ENCODE measurements at regions not wholly inside any gene's neighbourhood (a gene's known extent, or its start where the extent isn't known, plus 50 kb on each side); places are given as distances from the start of the nearest gene placed in this dataset.

GRCh38 chr15:69939513-69940440, 157.9 kb downstream of the TLE3 start:
- Histone ChIP-seq H3K4me2 (ENCODE audit: low read depth, low read length, poor library complexity, severe bottlenecking) (no peak overlapping the region), H3F3A (ENCODE audit: low read depth) (no peaks in the 10 kb centered on the region), H3K79me2 (ENCODE audit: insufficient read depth, low read length) (no peaks in the 10 kb centered on the region), H4K20me1 (ENCODE audit: insufficient read depth, low read length, poor library complexity, severe bottlenecking) (no peaks in the 10 kb centered on the region), H3K27me3 (ENCODE audit: insufficient read depth, low read length, poor library complexity, severe bottlenecking) (peaks cover 14% of the 10 kb centered on the region), H3K9me3 (ENCODE audit: insufficient read depth, low read depth, low read length) (no peaks in the 10 kb centered on the region), H2AFZ (ENCODE audit: low read length) (no peak overlapping the region), H3K4me3 (ENCODE audit: low read length, poor library complexity, severe bottlenecking) (no peak overlapping the region), H3K9me2 (replicated peaks; ENCODE audit: low read depth, low read length) (no peaks in the 10 kb centered on the region), H3K9ac (ENCODE audit: low read depth, low read length, poor library complexity, severe bottlenecking) (no peak overlapping the region), H3K4me1 (ENCODE audit: insufficient read depth, low read length, poor library complexity, severe bottlenecking) (no peaks in the 10 kb centered on the region), H3K36me3 (ENCODE audit: insufficient read depth, low read length) (no peaks in the 10 kb centered on the region)
- no peak for TF ChIP-seq CTCF (conservative IDR thresholded peaks at IDR 0.05; ENCODE audit: low read length)
- TF ChIP-seq EZH2phosphoT487 (IDR thresholded peaks at IDR 0.05; ENCODE audit: borderline replicate concordance), result no peak

GRCh38 chr15:69940441-69941300, 157.0 kb downstream of the TLE3 start:
- Histone ChIP-seq H3K79me2 (ENCODE audit: insufficient read depth, low read length) (no peaks in the 10 kb centered on the region), H3K9ac (ENCODE audit: low read depth, low read length, poor library complexity, severe bottlenecking) (no peak overlapping the region), H3K4me3 (ENCODE audit: low read length, poor library complexity, severe bottlenecking) (no peak overlapping the region), H3K9me3 (ENCODE audit: insufficient read depth, low read depth, low read length) (no peaks in the 10 kb centered on the region), H3F3A (ENCODE audit: low read depth) (no peaks in the 10 kb centered on the region), H3K36me3 (ENCODE audit: insufficient read depth, low read length) (no peaks in the 10 kb centered on the region), H3K4me2 (ENCODE audit: low read depth, low read length, poor library complexity, severe bottlenecking) (no peak overlapping the region), H3K27me3 (ENCODE audit: insufficient read depth, low read length, poor library complexity, severe bottlenecking) (peaks cover 6% of the 10 kb centered on the region), H2AFZ (ENCODE audit: low read length) (no peak overlapping the region), H3K9me2 (replicated peaks; ENCODE audit: low read depth, low read length) (no peaks in the 10 kb centered on the region), H3K4me1 (ENCODE audit: insufficient read depth, low read length, poor library complexity, severe bottlenecking) (no peaks in the 10 kb centered on the region), H4K20me1 (ENCODE audit: insufficient read depth, low read length, poor library complexity, severe bottlenecking) (no peaks in the 10 kb centered on the region)
- TF ChIP-seq EZH2phosphoT487 (IDR thresholded peaks at IDR 0.05; ENCODE audit: borderline replicate concordance) (no peak), CTCF (conservative IDR thresholded peaks at IDR 0.05; ENCODE audit: low read length) (no peak)

GRCh38 chr15:69941301-69941605, 156.5 kb downstream of the TLE3 start:
- H3K36me3 ChIP-seq (ENCODE audit: insufficient read depth, low read length), result no peaks in the 10 kb centered on the region
- TF ChIP-seq CTCF (conservative IDR thresholded peaks at IDR 0.05; ENCODE audit: low read length), result no peak
- no peak for TF ChIP-seq EZH2phosphoT487 (IDR thresholded peaks at IDR 0.05; ENCODE audit: borderline replicate concordance)

More at GRCh38 chr15:69941301-69941605, 156.5 kb downstream of the TLE3 start:
- no peak overlapping the region for H3K9ac ChIP-seq (ENCODE audit: low read depth, low read length, poor library complexity, severe bottlenecking)
- H3K79me2 ChIP-seq (ENCODE audit: insufficient read depth, low read length), result no peaks in the 10 kb centered on the region
- no peak overlapping the region for H3K4me2 ChIP-seq (ENCODE audit: low read depth, low read length, poor library complexity, severe bottlenecking)
- H3K27me3 ChIP-seq (ENCODE audit: insufficient read depth, low read length, poor library complexity, severe bottlenecking), result peaks cover 4% of the 10 kb centered on the region
- H3K4me3 ChIP-seq (ENCODE audit: low read length, poor library complexity, severe bottlenecking), result no peak overlapping the region
- no peaks in the 10 kb centered on the region for H4K20me1 ChIP-seq (ENCODE audit: insufficient read depth, low read length, poor library complexity, severe bottlenecking)
- no peaks in the 10 kb centered on the region for H3K9me2 ChIP-seq (replicated peaks; ENCODE audit: low read depth, low read length)
- H3K9me3 ChIP-seq (ENCODE audit: insufficient read depth, low read depth, low read length), result no peaks in the 10 kb centered on the region
- no peak overlapping the region for H2AFZ ChIP-seq (ENCODE audit: low read length)
- no peaks in the 10 kb centered on the region for H3K4me1 ChIP-seq (ENCODE audit: insufficient read depth, low read length, poor library complexity, severe bottlenecking)
- no peaks in the 10 kb centered on the region for H3F3A ChIP-seq (ENCODE audit: low read depth)

Data from Loucy (cell line).